Choroid plexus epithelial cell (primary cell): ENCODE measurements at regions not wholly inside any gene's neighbourhood (a gene's known extent, or its start where the extent isn't known, plus 50 kb on each side); places are given as distances from the start of the nearest gene placed in this dataset.
"Not testable (repeated sequence)": the region's sequence is repeated elsewhere in the genome, so short reads cannot be mapped to it uniquely, and the experiment has no call there.

Experiments used
- DNase-seq: peaks from one replicate; pipeline ENCODE4 v3.0.0-alpha.2; 2010; ENCODE audit warnings: low read depth
- H3K4me3 ChIP-seq: 2 replicates; pipeline ENCODE4 v1.5.1; 2011; ENCODE audit warnings: low read depth, mild to moderate bottlenecking, control low read depth, low read length, moderate library complexity
- CTCF ChIP-seq: conservative IDR thresholded peaks from 2 replicates; pipeline ENCODE4 v1.5.1; 2011; ENCODE audit warnings: low read depth, mild to moderate bottlenecking, control low read depth, inconsistent platforms, low read length, moderate library complexity

DNA sequence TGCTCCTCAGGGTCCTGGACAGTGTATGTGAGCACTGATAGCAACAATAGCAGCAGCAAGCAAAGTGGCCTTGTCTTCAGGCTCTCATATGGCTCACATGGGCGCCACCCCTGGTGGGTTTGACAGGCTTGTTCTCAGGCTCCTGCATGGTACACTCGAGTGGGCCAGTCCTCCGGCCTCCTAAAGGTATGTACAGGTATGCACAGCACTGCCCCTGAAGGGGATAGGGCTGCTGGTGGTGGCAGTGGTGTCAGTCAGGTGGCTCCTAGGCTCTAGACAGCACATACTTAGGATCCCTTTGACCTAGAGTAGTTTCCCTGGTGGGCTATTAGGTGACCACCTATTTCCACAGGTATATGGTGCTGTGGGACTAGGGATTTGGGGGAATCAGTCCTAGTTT lies 79.8 kb downstream of the LGALS9B start:
- DNase-seq, H3K4me3 ChIP-seq: not testable (repeated sequence)

DNA sequence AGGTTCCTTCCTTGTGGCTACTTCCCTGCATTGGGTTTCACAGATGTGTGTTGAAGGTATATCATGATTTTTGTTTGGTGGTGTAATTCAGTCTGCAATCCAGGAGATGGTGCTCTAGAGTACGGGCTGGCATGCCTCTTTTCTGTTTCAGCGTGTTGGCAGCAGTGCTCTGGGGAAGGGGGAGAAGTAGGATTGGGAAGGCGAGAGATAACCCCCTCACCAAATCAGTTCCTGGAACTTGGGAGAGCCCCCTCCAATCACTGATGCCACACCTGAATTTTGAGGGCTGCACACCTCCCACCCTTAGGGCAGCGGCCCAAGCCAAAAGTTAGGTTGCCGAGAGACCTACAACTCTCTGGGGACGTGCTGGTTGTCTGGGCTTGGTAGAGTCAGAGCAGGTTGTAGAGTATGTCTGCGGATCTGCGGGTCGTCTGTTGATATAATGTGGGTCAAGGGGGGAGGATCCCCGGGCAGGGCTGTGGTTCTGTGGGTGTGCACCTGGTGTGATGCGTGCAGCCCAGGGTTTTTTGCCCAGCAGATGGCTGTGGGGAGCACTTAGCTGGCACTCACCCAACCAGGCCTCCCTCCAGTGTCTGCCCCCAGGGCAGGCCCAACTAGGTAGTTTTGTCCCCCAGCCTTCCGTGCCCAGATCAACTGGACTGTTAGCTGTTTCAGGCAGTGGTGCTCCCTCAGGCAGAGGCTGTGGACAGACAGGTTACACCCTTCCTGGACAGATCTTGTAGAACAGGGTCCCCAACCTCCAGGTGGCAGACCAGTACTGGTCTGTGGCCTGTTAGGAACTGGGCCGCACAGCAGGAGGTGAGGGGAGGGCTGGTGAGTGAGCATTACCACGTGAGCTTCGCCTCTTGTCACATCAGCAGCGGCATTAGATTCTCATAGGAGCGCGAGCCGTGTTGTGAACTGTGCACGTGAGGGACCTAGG lies 85.7 kb downstream of the LGALS9B start:
- not testable (repeated sequence) for H3K4me3 ChIP-seq
- TF ChIP-seq CTCF, result peak; percentile 60
- DNase-seq, result peak; percentile 31

- peak; percentile 39 for DNase-seq
- H3K4me3 ChIP-seq, result not testable (repeated sequence)
Measured at GRCh38 chr17:20380625-20381024, 86.7 kb downstream of the LGALS9B start.

DNA sequence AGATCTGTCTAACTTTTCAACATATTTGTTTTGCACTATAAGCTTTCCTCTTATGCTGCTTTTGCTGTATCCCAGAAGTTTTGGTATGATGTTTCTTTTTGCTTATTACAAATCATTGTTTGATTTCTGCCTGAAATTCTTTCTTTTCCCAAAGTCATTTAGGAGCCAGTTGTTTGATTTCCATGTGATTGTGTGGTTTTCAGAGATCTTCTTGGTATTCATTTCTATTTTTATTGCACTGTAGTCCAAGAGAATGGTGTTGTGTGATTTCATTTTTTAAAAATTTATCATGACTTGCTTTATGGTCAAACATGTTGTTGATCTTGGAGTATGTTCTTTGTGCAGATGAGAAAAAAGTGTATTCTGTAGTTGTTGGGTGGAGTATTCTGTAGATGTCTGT lies 88.1 kb downstream of the LGALS9B start:
- H3K4me3 ChIP-seq, result not testable (repeated sequence)
- DNase-seq, result peak; percentile 0

DNA sequence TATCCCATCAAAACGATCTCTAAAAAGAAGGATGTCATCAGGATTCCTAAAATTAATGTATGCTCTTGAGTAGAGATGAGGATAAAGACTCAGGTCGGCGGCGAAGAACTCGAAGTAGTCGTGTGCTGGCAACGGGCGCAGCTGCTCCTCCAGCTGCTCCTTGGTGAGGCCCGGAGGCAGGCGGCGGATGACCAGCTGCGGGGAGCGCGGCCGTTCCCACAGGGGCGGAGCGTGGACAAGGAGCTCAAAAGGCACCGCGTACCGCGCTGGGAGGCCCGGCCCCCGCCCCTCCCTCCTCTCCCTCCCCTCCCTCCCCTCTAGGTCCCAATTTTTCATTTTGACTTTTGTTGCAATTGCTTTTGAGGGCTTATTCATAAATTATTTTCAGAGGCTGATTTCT lies 90.7 kb downstream of the LGALS9B start:
- H3K4me3 ChIP-seq, DNase-seq: not testable (repeated sequence)

- DNase-seq, H3K4me3 ChIP-seq: not testable (repeated sequence)
Measured at GRCh38 chr17:20375745-20376144, 91.6 kb downstream of the LGALS9B start.
